GM21529 (cell line): ENCODE measurements at regions not wholly inside any gene's neighbourhood (a gene's known extent, or its start where the extent isn't known, plus 50 kb on each side); places are given as distances from the start of the nearest gene placed in this dataset.

ENCODE experiments used
- ATAC-seq: cut with Tn5 transposase; IDR thresholded peaks from one replicate; pipeline ENCODE4 v1.9.1; 2021; ENCODE audit not compliant: unreplicated experiment

DNA sequence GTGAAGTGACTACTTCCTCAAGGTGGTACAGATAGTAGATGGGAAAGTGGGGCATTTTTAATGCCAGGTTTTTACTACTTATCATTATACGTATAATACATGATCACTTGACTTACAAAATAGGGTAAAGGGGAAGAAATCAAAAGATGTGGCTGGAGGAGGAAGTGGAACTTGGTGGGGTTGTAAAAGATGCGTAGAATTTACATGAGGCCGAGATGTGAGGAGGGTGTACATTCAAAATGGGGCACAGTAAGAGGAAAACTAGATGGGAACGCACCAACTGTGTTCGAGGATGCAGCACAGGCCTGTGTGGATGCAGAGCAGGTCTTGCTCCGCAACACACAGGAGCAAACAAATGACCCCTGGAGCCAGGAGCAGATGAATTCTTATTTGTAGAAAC, 403.3 kb downstream of the TXNL1 start:
- ATAC-seq: peak; percentile 21

DNA sequence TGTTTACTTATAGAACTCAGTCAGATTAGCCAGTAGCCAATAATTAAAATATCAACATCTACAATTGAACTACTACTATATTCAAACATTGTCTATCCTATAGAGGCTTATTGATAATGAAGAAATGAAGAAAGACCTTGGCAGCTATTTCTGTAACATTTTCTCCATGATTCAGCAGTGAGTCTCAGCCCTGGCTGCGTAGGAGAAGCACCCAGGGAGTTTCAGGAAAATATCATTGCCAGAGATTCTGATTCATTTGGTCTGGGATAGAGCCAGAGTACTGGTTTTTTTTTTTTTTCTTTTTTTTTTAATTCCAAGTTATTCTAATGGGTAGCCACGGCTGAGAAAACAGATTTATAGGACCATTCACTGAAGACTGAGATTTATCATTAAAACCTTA, 404.8 kb downstream of the TXNL1 start:
- ATAC-seq: no peak

DNA sequence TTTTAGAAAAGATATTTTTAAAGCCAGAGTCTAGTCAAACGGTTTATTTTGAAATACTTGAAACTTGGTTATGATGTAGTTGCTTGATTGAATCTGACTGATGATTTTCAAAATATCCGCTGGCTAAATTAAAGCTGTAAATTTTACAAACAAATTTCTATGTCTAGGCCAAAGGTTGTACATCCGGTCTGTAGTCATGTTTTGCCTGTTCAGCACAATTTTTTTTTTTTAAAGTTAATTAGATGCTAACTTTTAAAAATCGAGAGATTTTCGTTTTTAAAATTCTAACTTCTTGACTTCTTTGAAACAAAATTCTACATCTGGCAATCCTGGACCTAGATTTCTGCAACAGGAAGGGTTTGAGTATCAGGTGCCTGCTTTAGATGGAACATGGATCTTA, 412.4 kb downstream of the TXNL1 start:
- no peak for ATAC-seq

DNA sequence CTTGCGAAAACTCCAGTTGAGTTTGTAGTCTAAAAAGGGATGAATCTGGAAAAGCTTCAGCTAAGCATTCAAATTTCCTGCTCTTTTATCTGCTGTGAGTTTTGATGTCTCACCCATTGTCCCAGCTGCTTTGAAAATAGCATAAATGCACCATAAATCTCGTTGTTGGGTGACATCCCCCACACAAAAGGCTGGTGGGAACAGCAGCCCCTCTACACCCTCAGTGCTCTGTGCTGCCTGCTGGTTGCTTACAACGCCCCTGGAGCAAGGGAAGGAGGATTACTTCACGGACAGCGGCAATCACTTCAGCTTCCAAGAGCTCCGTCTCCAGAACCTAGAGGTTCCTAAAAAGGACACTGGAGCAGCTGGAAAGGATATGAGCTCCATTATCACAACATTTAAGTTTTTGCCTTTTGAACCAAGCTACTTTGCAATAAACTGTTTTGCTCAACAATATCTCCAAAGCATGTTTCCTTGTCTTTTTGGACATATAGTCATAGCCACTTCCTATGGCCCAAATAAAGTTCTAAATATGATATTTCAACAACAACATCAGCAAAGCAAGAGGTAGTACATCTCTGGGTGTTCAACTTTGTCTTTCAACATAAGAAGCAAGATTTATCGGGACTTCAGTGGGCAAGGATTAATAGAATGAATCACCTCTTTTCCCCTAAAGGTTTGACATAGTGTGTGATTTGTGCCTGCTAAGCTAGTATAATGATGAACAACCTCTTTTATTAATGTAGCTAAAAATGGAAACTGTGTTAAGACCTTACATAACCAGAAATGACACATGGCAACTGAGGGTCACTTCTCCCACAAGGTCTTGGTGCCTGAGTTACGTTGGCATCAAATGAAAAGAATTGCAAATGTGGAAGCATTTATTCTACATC, 413.5 kb downstream of the TXNL1 start:
- no peak for ATAC-seq

DNA sequence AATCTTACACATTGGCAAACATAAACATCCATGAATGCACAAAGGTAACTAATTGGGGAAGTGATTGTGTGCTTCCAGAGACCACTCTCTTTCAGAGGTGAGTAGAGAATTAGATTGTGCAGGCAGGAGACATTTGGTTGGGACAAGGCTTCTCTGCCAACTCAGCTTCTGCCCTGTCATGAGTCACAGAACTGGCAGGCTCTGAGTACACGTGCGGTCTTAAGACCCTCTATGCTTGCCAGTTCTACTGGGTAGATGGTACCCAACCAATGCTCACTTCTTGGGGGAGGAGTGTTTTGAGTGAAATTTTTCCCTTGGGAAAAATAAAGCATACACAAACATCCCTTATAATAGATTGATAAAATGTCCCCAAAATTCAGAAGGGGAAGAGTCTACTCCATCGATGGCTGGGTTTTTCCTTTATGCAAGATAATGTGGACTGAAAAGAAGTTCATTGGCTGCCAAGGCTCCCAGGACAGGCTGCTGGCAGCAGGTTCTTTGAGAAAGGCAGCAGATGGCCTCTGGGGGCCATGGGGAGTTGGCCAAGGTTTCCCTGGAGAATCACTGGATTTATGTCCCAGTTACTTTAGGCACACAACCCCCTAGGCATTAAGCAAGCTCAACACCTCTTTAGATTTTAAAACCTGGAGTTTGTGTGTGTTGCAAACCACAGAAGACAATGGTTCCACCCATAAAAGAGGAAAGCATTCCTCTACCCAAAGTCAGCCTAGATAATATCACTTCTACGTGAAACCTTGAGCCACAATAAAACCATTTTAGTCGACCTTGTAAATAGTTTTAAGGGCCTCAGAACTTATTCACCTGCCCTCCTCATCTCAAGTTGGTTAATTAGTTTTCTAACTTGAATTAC, 417.0 kb downstream of the TXNL1 start:
- no peak for ATAC-seq

DNA sequence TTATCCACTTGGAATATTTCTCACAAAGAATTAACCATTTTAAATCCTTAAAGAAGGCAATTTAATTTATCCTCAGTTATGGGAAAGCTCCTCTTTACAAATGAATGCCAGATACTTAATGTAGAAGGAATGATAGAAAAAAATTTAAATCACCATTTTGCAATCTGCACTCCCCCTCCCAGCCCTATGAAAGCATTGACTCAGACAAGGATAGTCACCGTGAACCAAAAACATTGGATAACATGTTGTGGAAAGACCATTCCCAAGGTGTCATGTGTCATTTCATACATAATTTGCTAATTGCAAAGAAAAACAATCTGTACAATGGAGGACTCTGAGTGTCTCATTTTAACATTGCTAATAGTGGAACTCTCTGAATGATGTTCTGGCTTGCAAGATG, 421.0 kb downstream of the TXNL1 start:
- ATAC-seq: no peak

DNA sequence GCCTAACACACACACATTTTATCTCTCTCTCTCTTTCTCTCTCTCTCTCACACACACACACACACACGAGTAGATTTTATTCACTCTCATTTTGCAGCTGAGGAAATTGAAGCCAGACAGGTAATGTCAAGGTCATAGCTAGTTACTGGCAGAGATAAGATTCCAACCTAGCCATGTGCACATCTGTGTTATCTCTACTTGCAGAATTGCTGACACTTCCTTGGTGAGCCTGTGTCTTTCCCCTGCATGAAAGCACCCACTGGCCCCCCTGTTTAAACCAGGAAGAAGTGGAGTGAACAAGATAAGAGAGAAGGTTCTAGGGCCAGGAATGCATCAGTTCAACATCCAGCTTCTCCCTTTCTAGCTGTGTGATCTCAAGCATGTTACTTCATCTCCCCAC, 423.7 kb downstream of the TXNL1 start:
- no peak for ATAC-seq

DNA sequence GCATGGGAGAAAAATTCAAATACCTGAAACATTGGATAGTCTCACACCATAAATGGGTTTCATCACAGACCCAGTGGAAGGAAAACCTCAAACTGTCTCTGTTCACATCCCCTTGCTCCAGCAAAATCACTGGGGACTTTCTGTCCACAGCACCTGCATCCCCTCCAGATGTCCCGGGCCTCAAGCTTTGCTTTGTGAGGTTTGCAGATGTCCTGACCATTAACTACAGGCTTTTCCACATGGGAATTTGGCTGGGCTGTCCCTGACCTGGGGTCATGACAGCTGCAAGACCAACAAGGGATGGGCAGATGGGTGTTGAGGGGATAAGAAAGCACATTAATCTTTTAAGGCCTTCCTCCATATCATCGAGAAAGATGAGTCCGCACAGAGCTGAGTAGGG, 427.9 kb downstream of the TXNL1 start:
- no peak for ATAC-seq

DNA sequence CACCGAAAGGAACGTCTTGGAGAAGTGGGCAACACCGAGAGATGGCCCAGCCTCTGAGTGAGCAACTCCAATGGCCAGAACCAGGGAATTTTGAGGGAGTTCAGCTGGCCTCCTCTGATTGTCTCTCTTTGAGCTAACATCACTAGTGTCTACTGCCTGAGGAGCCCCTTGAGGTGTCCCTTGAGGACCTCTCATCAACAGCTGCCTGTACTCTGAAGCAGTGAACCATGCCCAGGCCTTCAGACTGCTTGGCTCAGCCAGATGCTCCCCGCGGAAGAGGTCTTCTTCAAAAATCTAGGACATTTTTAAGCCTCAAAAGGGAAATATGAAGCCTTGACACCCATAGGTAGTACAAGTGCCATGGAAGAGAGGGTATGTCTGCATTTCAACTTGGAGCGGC, 430.4 kb downstream of the TXNL1 start:
- ATAC-seq: no peak

DNA sequence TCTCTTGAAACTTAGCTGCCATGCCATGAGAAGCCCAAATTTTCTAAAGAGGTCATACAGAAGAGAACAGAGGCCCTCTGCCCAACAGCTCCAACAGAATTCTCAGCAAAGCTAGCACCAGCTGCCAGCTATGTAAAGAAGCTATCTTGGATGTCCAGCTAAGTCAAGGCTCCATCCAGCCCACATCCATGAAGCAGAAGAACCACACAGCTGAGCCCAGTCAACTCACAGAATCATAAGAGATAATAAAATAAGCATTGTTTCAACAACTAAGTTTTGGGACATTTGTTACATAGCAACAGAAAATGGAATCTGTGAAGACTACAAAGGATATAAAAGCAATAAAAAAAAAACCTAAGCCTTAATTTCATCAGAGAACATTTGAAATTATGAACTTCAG, 434.3 kb downstream of the TXNL1 start:
- no peak for ATAC-seq

DNA sequence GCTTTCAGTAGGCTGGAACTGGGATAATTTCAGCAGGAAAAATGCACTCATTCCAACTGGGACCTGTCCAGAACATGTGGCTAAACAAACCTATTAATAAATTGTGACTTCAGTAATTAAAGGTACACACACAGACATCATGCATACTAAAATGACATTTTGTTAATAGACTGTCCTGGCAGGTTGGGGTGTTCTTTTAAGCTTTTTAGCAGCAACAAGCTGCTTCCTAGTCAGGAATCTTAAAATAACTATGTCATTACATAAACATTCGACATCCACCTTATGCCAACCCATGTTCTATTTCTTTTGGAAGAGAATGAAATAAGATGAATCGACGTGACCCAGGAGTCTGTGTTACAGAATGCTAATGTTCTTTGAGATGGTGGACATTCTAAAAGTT, 435.7 kb downstream of the TXNL1 start:
- ATAC-seq: no peak

DNA sequence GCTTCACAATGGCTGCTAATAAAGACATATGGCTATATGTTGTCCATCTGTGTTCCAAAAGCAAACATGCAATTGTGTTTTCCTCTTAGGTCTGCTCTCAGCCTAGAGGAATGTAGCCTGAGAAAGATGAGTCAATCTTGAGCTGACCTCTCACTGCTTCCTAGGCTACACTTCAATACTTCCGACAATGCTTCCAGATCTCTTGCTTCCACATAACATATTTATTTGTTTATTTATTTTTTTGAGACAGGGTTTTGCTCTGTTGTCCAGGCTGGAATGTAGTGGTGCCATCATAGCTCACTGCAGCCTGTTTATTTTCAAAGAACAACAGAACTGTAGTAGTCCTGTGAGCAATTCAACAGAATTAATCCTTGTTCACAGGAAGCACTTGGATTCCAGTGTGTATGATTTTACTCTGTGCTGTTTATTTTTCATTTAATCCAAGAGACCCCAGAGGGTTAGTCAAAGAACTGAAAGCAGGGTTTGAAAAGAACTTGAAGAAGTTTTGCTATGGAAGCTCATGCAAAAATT, 437.9 kb downstream of the TXNL1 start:
- ATAC-seq: no peak

DNA sequence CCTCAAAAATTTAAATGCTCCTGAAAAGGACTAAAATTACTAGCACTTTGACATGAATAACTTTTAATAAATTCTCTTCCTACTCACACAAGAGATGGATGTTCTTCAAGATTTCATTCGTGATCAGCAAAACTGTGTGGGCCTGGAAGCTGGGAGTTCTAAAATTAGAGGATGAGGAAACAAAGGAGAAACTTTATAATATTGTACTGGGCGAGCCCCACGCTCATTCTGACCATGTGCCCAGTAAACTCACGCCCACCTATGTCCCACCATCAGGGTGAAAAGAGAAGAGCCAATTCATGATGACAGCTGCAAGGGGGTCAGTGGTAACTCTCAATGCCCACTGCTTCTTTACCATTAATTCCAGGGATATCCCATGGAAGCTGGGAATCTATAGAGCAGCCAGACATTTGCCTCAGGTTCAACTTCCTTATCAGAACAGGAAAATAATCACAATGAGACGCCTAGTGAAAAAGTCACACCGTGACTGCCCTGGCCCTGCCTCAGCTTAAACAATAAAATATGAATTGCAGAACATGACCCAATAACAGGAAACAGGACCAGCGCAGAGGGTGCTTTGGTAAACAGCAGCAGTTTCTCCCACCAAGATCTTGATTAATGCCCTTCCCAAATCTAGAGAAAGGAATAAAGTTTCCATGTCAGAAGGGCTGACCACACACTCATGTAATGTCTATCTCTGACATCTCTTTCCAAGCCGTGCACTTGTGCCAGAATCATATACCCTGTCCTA, 438.6 kb downstream of the TXNL1 start:
- ATAC-seq: no peak

DNA sequence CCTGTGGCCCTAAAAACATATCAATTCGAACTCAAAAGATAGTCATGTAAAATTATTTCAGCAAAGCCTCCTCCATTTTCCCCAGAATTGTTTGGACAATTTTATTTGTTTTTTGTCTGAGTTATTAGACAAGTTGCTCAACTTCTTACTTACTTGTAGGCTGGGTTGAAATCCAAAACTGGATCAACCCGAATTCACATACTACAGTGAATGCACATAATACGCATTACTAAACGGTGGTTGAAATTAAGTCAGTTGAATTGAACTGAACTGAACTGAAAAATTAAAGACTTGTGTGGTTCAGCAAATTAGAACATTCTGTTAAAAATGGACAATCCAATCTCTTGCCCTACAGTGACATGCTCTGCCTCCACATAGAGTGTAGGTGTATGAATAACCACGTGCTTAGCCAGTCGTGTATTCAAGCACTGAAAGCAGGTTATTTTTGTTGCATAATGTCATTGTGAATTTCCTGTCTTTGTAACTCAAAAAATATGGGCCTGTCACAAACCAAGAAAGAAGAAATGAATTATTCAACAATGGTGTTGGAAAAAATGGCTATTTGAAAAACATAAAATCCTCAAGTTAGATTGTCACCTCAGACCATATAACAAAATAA, 441.0 kb downstream of the TXNL1 start:
- peak; percentile 52 for ATAC-seq

DNA sequence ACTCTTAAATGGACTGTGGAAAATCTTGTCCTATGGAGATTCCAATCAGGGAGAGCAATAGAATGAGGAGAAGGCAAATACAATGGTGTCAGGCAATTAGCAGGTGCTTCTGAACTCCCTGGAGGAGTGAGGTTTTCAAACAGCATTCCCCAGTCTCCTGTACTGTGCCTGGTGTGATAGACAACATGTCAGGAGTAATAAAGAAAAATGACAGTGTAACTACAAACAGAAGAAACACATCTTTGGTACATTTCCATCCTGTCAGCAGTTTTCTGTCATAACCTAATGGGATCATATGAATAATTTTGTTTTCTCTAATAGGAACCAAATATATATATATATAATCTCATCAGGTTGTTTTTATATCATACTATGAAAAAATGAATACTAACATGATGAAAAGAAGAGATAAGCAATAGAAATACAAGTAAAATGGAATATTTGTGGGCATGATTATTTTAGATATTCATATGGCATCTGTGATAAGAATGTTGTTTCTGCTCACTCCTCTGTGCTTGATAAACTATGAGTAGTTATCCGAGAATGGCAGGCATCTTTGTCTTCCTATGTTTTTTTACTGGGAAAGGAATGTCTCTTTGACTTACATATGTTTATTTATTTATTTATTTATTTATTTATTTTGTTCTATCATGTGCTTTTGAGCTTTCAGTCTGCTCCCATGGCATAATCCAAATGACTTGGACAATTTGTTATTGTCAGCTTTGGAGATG, 441.7 kb downstream of the TXNL1 start:
- no peak for ATAC-seq

DNA sequence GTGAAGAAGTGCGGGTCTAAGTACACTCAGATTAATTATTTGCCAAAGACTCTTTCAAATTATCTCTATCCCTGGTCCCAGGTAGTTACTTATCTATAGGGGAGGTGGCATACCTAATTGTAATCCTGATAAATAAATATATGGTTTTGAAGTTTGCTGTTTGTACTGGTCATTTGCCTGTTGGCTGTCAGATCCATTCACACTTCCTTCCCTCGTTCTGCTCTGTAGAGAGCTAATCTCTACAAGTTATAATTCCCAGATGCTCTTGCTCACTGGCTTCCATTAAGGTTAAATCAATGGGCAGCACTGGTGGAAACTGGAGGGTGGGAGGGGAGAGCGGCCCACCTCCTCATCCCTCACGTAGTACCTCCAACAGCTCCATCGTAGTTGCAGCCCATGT, 447.1 kb downstream of the TXNL1 start:
- ATAC-seq: no peak

DNA sequence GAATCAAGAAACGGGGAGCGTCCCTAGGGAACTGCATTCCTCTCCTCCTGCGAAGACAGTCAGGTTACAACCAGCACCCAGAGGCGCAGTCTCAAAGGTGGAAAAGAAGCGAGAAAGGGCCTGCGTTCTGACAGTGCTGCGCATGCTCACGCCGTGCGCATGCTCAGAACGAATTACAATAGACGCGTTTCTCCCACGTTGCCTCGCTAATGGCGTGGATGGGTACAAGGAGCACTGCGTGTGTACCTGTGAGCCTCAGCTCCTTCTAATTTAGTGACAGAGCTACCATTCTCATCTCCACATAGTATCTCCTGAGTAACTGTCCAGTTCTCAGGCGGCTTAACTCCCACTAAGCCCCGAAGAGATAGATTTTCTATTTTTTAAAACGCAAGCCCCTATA, 448.8 kb downstream of the TXNL1 start:
- ATAC-seq: no peak

DNA sequence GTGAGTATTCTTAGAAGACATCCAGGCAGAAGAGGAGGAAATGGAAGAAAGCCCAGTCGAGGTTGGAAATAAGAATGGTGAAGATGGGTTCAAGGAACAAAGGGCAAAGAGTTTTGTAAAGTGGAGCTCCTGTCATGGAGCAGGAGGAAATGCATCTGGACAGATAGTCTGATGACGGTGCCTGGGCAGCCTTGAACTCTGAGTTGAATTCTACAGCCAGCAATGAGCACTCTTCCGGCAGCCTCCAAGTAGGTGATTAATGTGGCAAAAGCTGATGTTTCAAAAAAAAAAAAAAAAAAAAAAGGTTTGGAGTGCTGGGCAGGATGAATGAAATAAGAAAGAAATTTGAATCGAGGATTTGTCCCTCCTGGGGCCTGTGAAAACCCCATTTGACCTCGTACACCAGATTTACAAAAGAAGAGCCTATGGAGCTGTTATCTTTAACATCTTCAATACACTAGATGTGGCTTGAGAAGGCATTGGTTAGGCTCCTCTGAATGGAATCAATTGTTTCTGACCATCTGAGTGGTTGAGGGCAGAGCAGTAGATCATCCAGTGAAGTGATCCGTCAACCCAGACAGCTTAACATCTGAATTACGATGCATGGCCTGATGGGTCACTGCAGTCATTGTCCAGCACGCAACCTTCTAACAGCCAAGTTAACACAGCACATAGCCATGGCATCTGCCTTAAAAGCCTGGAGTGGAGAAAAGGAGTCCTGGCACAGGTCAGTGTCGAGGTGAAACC, 449.7 kb downstream of the TXNL1 start:
- no peak for ATAC-seq

DNA sequence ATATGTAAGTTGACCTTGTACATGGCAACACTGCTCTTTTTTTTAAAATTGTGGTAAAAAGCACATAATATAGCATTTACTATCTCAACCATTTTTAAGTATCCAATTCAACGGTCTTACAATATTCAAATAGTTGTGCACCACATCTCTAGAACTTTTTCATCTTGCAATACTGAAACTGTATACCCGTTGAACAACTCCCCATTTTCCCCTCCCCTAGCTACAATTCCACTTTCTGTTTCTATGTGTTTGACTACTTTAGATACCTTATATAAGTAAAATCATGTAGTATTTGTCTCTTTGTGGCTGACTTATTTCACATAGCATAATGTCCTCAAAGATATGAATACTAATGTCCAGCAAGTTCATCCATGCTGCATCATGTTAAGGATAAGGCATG, 452.1 kb downstream of the TXNL1 start:
- no peak for ATAC-seq
